ENCODE measurements at regions not wholly inside any gene's neighbourhood (a gene's known extent, or its start where the extent isn't known, plus 50 kb on each side); places are given as distances from the start of the nearest gene placed in this dataset.

DNA sequence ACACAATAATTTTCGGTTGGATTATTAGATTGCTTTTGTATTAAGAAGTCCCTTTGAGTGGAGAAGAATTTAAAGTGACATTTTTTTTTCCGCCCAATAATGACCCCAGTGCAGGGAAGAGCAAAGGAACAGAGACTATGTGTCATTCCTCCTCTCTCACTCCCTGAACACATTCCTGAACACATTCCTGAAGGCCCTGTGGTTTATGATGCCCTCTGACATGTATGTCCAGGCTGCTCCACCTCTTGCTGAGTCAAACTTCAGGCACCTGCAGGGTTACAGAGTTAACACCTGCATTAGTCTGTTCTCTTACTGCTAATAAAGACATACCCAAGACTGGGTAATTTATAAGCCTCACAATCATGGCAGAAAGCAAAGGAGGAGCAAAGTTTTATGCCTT, 704.0 kb upstream of the LRRN3 start:
- WGBS (ENCODE audit: insufficient coverage, insufficient replicate concordance, low lambda C conversion rate, missing lambda C conversion rate): 7% methylated on average over 2 of the region's 2 CpGs
- TF ChIP-seq, protein P1, sequence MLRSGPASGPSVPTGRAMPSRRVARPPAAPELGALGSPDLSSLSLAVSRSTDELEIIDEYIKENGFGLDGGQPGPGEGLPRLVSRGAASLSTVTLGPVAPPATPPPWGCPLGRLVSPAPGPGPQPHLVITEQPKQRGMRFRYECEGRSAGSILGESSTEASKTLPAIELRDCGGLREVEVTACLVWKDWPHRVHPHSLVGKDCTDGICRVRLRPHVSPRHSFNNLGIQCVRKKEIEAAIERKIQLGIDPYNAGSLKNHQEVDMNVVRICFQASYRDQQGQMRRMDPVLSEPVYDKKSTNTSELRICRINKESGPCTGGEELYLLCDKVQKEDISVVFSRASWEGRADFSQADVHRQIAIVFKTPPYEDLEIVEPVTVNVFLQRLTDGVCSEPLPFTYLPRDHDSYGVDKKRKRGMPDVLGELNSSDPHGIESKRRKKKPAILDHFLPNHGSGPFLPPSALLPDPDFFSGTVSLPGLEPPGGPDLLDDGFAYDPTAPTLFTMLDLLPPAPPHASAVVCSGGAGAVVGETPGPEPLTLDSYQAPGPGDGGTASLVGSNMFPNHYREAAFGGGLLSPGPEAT (IDR thresholded peaks at IDR 0.05; ENCODE audit: low read depth): no peak
- no peak for TF ChIP-seq E2F8 (IDR thresholded peaks at IDR 0.05; ENCODE audit: low read depth, partially characterized antibody)
- no peak for TF ChIP-seq MEF2A (IDR thresholded peaks at IDR 0.05; ENCODE audit: insufficient read depth, low read depth, low read length)
- TF ChIP-seq TARDBP (IDR thresholded peaks at IDR 0.05; ENCODE audit: borderline replicate concordance): no peak
- no peak for TF ChIP-seq NFYA (IDR thresholded peaks at IDR 0.05; ENCODE audit: borderline replicate concordance, low read depth, low read length)
- TF ChIP-seq SMARCA5 (IDR thresholded peaks at IDR 0.05): no peak
- TF ChIP-seq BHLHE40 (IDR thresholded peaks at IDR 0.05; ENCODE audit: borderline replicate concordance in 1 of 2, low read depth in 2 of 2, low read length in 1 of 2): no peak
- TF ChIP-seq MXI1 (IDR thresholded peaks at IDR 0.05; ENCODE audit: low read depth, low read length): no peak
- H3K9ac ChIP-seq (ENCODE audit: control insufficient read depth, insufficient read depth, low read length): no peak overlapping the region
- H3K4me2 ChIP-seq (ENCODE audit: control insufficient read depth, insufficient read depth): no peak overlapping the region
- FAIRE-seq: no peak
- no peaks in the 10 kb centered on the region for H3K9me3 ChIP-seq (replicated peaks; ENCODE audit: control insufficient read depth, insufficient read depth, low read length)
- ChIA-PET RAD21 (ENCODE audit: unreplicated experiment) (no interaction called here), POLR2A (no interaction called here), SMC1A (ENCODE audit: uncharacterized antibody, unreplicated experiment) (interaction anchor here (1.6 kb wide), 1 partner anchor 13 kb away, joined by 4 read pairs; no protein-coding TSS in a partner anchor), CTCF (no interaction called here)
- intact Hi-C loops (cut with micrococcal nuclease; ENCODE audit: unreplicated experiment) (no loop called here), in situ Hi-C loops (cut with MboI) (no loop called here)
- BruUV-seq (replicated peaks): no TSS peak
- DNase-seq (ENCODE audit: low read depth, low spot score): no peak
- no peaks in the 10 kb centered on the region for H3K79me2 ChIP-seq (ENCODE audit: control insufficient read depth, insufficient read depth, low read length)
- H2AFZ ChIP-seq (ENCODE audit: control insufficient read depth, low read depth, low read length): no peak overlapping the region
- no peaks in the 10 kb centered on the region for H3K27me3 ChIP-seq (replicated peaks in 1 of 2; ENCODE audit: control insufficient read depth in 2 of 2, insufficient read depth in 2 of 2, low read length in 1 of 2)
- H4K20me1 ChIP-seq (ENCODE audit: control insufficient read depth, insufficient read depth): no peaks in the 10 kb centered on the region
- no peak overlapping the region for H3K27ac ChIP-seq (ENCODE audit: control insufficient read depth, insufficient read depth)
- no peak for ATAC-seq
- H3K36me3 ChIP-seq (ENCODE audit: control insufficient read depth in 2 of 2, insufficient read depth in 2 of 2, low read length in 1 of 2): no peaks in the 10 kb centered on the region
- H3K4me3 ChIP-seq: no peak overlapping the region
- no peaks in the 10 kb centered on the region for H3K4me1 ChIP-seq (ENCODE audit: control insufficient read depth, insufficient read depth, low read length)
